HCT116 (cell line): ENCODE measurements at regions not wholly inside any gene's neighbourhood (a gene's known extent, or its start where the extent isn't known, plus 50 kb on each side); places are given as distances from the start of the nearest gene placed in this dataset.

ENCODE experiments used
- CBX3 ChIP-seq: IDR thresholded peaks from 2 replicates; pipeline ENCODE4 v1.6.1; 2012; ENCODE audit warnings: low read depth
- EZH2phosphoT487 ChIP-seq: fragments of 200-600 bp; IDR thresholded peaks from 2 replicates; pipeline ENCODE4 v1.6.1; 2018; ENCODE audit warnings: antibody characterized with exemption, borderline replicate concordance
- JUND ChIP-seq: IDR thresholded peaks from 2 replicates; pipeline ENCODE4 v1.6.1; 2012
- POLR2A ChIP-seq: IDR thresholded peaks from 2 replicates; pipeline ENCODE4 v1.7.0; 2011; ENCODE audit warnings: borderline replicate concordance; ENCODE audit not compliant: insufficient read depth, insufficient read length; ENCODE audit errors: extremely low read depth
- TCF7L2 ChIP-seq: IDR thresholded peaks from 2 replicates; pipeline ENCODE4 v1.7.0; 2011; ENCODE audit warnings: borderline replicate concordance, inconsistent platforms; ENCODE audit not compliant: insufficient read depth, insufficient read length; ENCODE audit errors: extremely low read depth
- YY1 ChIP-seq: IDR thresholded peaks from 2 replicates; pipeline ENCODE4 v1.6.1; 2011; ENCODE audit warnings: low read length, low read depth, moderate library complexity, mild to moderate bottlenecking; ENCODE audit not compliant: insufficient replicate concordance; ENCODE audit errors: extremely low read depth
- ZFX ChIP-seq: fragments of 450-650 bp; IDR thresholded peaks from 2 replicates; pipeline ENCODE4 v1.6.1; 2017
- TF ChIP-seq, protein P1 (sequence below), 3 experiments: fragments of 200-600 bp in 1 of 3; sonication (generic) in 1 of 3; IDR thresholded peaks in 2 of 3; conservative IDR thresholded peaks in 1 of 3; 2 replicates each; pipeline ENCODE4 v1.5.1; 2012 to 2017; ENCODE audit warnings: low read depth in 2 of 3, low read length in 2 of 3, antibody characterized with exemption in 1 of 3, borderline replicate concordance in 1 of 3, control low read depth in 1 of 3, mild to moderate bottlenecking in 1 of 3, mixed read lengths in 1 of 3, mixed run types in 1 of 3, moderate library complexity in 1 of 3; ENCODE audit not compliant: insufficient read depth in 1 of 3
- TF ChIP-seq, protein P2 (sequence below): IDR thresholded peaks from 2 replicates; pipeline ENCODE4 v1.6.1; 2012

DNA sequence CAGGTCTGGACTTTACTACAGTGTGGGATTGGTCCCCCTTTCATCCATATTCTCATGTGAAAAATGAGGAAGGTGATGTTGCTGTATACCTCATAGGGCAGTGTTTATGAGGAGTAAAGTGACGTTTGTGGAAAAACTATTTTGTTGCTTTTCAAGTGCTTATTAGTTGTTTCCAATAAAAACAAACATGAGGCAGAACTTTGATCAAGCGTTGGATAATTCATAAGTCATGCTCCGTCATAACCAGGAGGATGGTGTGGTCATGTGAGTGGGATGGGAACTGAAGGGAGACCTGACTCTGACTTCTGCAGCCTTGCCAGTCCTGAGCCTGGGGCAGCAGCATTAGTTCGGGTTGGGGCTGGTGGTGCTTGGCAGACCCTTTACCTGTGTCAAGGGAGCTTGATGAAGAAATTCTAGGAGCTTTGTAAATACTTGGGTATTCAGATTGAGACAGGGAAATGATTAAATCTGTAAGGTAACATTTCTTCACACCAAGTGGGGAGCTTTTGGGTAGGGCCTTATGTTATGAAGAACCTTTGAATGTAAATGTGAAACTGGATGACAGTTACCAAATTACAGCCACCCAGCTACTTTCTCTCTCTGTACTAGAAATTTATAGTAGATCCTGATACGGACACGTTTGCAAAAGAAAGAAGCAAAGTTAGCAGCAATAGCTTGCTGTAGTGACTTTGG is 462.4 kb upstream of the RGS6 start:
- TF ChIP-seq EZH2phosphoT487, result no peak
- no peak for TF ChIP-seq POLR2A
- TF ChIP-seq, protein P1, sequence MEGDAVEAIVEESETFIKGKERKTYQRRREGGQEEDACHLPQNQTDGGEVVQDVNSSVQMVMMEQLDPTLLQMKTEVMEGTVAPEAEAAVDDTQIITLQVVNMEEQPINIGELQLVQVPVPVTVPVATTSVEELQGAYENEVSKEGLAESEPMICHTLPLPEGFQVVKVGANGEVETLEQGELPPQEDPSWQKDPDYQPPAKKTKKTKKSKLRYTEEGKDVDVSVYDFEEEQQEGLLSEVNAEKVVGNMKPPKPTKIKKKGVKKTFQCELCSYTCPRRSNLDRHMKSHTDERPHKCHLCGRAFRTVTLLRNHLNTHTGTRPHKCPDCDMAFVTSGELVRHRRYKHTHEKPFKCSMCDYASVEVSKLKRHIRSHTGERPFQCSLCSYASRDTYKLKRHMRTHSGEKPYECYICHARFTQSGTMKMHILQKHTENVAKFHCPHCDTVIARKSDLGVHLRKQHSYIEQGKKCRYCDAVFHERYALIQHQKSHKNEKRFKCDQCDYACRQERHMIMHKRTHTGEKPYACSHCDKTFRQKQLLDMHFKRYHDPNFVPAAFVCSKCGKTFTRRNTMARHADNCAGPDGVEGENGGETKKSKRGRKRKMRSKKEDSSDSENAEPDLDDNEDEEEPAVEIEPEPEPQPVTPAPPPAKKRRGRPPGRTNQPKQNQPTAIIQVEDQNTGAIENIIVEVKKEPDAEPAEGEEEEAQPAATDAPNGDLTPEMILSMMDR (IDR thresholded peaks at IDR 0.05 in 2 of 3, conservative IDR thresholded peaks at IDR 0.05 in 1 of 3; ENCODE audit: borderline replicate concordance in 1 of 3, insufficient read depth in 1 of 3, low read depth in 2 of 3, low read length in 2 of 3), result no peak
- TF ChIP-seq CBX3, result no peak
- no peak for TF ChIP-seq ZFX
- TF ChIP-seq, protein P2, sequence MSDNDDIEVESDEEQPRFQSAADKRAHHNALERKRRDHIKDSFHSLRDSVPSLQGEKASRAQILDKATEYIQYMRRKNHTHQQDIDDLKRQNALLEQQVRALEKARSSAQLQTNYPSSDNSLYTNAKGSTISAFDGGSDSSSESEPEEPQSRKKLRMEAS, result no peak
- no peak for TF ChIP-seq YY1
- TF ChIP-seq JUND, result no peak
- TF ChIP-seq TCF7L2, result no peak
